H9 (cell line): ENCODE measurements at regions not wholly inside any gene's neighbourhood (a gene's known extent, or its start where the extent isn't known, plus 50 kb on each side); places are given as distances from the start of the nearest gene placed in this dataset.

Source experiments
- DNase-seq: peaks from one replicate; pipeline ENCODE4 v3.0.0-alpha.2; 2017
- H2AFZ ChIP-seq: one replicate; pipeline ENCODE4 v1.6.1; 2013; ENCODE audit warnings: mild to moderate bottlenecking, low read length, control low read depth, moderate library complexity
- H2AK5ac ChIP-seq: 2 replicates; pipeline ENCODE4 v1.6.1; 2013; ENCODE audit warnings: low read length, control low read depth, mixed read lengths; ENCODE audit not compliant: insufficient read length
- H2BK120ac ChIP-seq: one replicate; pipeline ENCODE4 v1.6.1; 2013; ENCODE audit warnings: low read depth, mild to moderate bottlenecking, low read length, control low read depth, inconsistent platforms; ENCODE audit not compliant: poor library complexity, severe bottlenecking
- H2BK12ac ChIP-seq: 2 replicates; pipeline ENCODE4 v1.6.1; 2013; ENCODE audit warnings: low read length, control low read depth, mixed read lengths, low read depth; ENCODE audit not compliant: insufficient read length
- H2BK15ac ChIP-seq: 2 replicates; pipeline ENCODE4 v1.6.1; 2013; ENCODE audit warnings: low read depth, low read length, control low read depth
- H2BK20ac ChIP-seq: one replicate; pipeline ENCODE4 v1.6.1; 2013; ENCODE audit warnings: low read depth, mild to moderate bottlenecking, low read length, control low read depth, inconsistent platforms; ENCODE audit not compliant: poor library complexity, severe bottlenecking
- H2BK5ac ChIP-seq: 2 replicates; pipeline ENCODE4 v1.6.1; 2013; ENCODE audit warnings: low read length, control low read depth, mixed read lengths; ENCODE audit not compliant: insufficient read length
- H3K14ac ChIP-seq: 2 replicates; pipeline ENCODE4 v1.6.1; 2013; ENCODE audit warnings: low read length, control low read depth; ENCODE audit not compliant: insufficient read depth
- H3K18ac ChIP-seq: 2 replicates; pipeline ENCODE4 v1.6.1; 2013; ENCODE audit warnings: low read depth, mild to moderate bottlenecking, mixed read lengths, low read length, control low read depth; ENCODE audit not compliant: insufficient read length
- H3K23ac ChIP-seq: 2 replicates; pipeline ENCODE4 v1.6.1; 2013; ENCODE audit warnings: low read length, control low read depth, mixed read lengths, low read depth; ENCODE audit not compliant: insufficient read length
- H3K23me2 ChIP-seq: 2 replicates; pipeline ENCODE4 v1.6.1; 2013; ENCODE audit warnings: low read depth, mild to moderate bottlenecking, mixed read lengths, low read length, control low read depth; ENCODE audit not compliant: insufficient read length, poor library complexity, severe bottlenecking
- H3K27ac ChIP-seq: 2 replicates; pipeline ENCODE4 v1.5.1; 2013; ENCODE audit warnings: low read length, control low read depth, mixed read lengths, low read depth; ENCODE audit not compliant: insufficient read length
- H3K27me3 ChIP-seq: 2 replicates; pipeline ENCODE4 v1.6.1; 2013; ENCODE audit warnings: low read length, control low read depth, inconsistent platforms; ENCODE audit not compliant: insufficient read depth
- H3K4ac ChIP-seq: 2 replicates; pipeline ENCODE4 v1.6.1; 2013; ENCODE audit warnings: low read depth, mild to moderate bottlenecking, control low read depth, inconsistent platforms, low read length, moderate library complexity
- H3K4me1 ChIP-seq: 2 replicates; pipeline ENCODE4 v1.6.1; 2013; ENCODE audit warnings: low read length, control low read depth, inconsistent platforms; ENCODE audit not compliant: insufficient read depth
- H3K4me2 ChIP-seq: 2 replicates; pipeline ENCODE4 v1.6.1; 2013; ENCODE audit warnings: low read length, control low read depth, mixed read lengths; ENCODE audit not compliant: insufficient read length, insufficient read depth
- H3K56ac ChIP-seq: 2 replicates; pipeline ENCODE4 v1.6.1; 2013; ENCODE audit warnings: low read depth, mild to moderate bottlenecking, mixed read lengths, low read length, control low read depth; ENCODE audit not compliant: insufficient read length
- H3K79me1 ChIP-seq: 2 replicates; pipeline ENCODE4 v1.6.1; 2013; ENCODE audit warnings: low read depth, mild to moderate bottlenecking, moderate library complexity, low read length, control low read depth, inconsistent platforms; ENCODE audit not compliant: insufficient read depth, poor library complexity, severe bottlenecking
- H3K79me2 ChIP-seq: 2 replicates; pipeline ENCODE4 v1.6.1; 2013; ENCODE audit warnings: low read length, control low read depth, inconsistent platforms; ENCODE audit not compliant: insufficient read depth
- H3K9ac ChIP-seq: 2 replicates; pipeline ENCODE4 v1.6.1; 2013; ENCODE audit warnings: low read length, control low read depth, mixed read lengths; ENCODE audit not compliant: insufficient read length; ENCODE audit errors: extremely low read depth
- H3K9me3 ChIP-seq: one replicate; pipeline ENCODE4 v1.6.1; 2013; ENCODE audit warnings: low read depth, low read length, inconsistent platforms; ENCODE audit not compliant: control insufficient read depth
- H3T11ph ChIP-seq: one replicate; pipeline ENCODE4 v1.6.1; 2013; ENCODE audit warnings: mild to moderate bottlenecking, low read length, control low read depth, inconsistent platforms
- H4K20me1 ChIP-seq: one replicate; pipeline ENCODE4 v1.6.1; 2013; ENCODE audit not compliant: control insufficient read depth, insufficient read length, insufficient read depth
- H4K5ac ChIP-seq: 2 replicates; pipeline ENCODE4 v1.6.1; 2013; ENCODE audit warnings: low read depth, mild to moderate bottlenecking, mixed read lengths, low read length, control low read depth; ENCODE audit not compliant: insufficient read length
- H4K8ac ChIP-seq: replicated peaks from 2 replicates; pipeline ENCODE4 v1.6.1; 2013; ENCODE audit warnings: low read length, control low read depth, mixed read lengths, low read depth; ENCODE audit not compliant: insufficient read length
- H4K91ac ChIP-seq: 2 replicates; pipeline ENCODE4 v1.6.1; 2013; ENCODE audit warnings: low read depth, mild to moderate bottlenecking, moderate library complexity, mixed read lengths, low read length, control low read depth; ENCODE audit not compliant: insufficient read length
- H3K27ac Mint-ChIP-seq, 3 experiments: 2 replicates in 2 of 3; 3 replicates in 1 of 3; pipeline ENCODE4 v1.8.0; 2020 to 2021; ENCODE audit warnings: mixed read lengths in 3 of 3, mild to moderate bottlenecking in 1 of 3, moderate library complexity in 1 of 3
- H3K27me3 Mint-ChIP-seq: 2 replicates; pipeline ENCODE4 v1.8.0; 2021; ENCODE audit warnings: low read depth, mild to moderate bottlenecking, moderate library complexity, mixed read lengths
- H3K36me3 Mint-ChIP-seq, 3 experiments: 2 replicates in 2 of 3; 3 replicates in 1 of 3; pipeline ENCODE4 v1.8.0; 2020 to 2021; ENCODE audit warnings: low read depth in 3 of 3, mixed read lengths in 3 of 3; ENCODE audit not compliant: insufficient read depth in 1 of 3
- H3K4me1 Mint-ChIP-seq, 2 experiments: 2 replicates each; pipeline ENCODE4 v1.8.0; 2020; ENCODE audit warnings: mixed read lengths in 2 of 2
- H3K4me3 Mint-ChIP-seq, 2 experiments: 2 replicates in 1 of 2; 3 replicates in 1 of 2; pipeline ENCODE4 v1.8.0; 2020 to 2021; ENCODE audit warnings: mild to moderate bottlenecking in 2 of 2, mixed read lengths in 2 of 2, moderate library complexity in 1 of 2
- H3K9me3 Mint-ChIP-seq, 2 experiments: 2 replicates in 1 of 2; 3 replicates in 1 of 2; pipeline ENCODE4 v1.8.0; 2020; ENCODE audit warnings: mild to moderate bottlenecking in 2 of 2, mixed read lengths in 2 of 2, moderate library complexity in 1 of 2
- CTCF ChIP-seq: fragments of 200-600 bp; sonication (generic); conservative IDR thresholded peaks from 3 replicates; pipeline ENCODE4 v1.8.0; 2021; ENCODE audit warnings: antibody characterized with exemption, mild to moderate bottlenecking
- WGBS: extraction: QIAGEN DNeasy Blood & Tissue Kit; methylation state at CpG from one replicate; pipeline ENCODE4 v1.1.7; 2013; ENCODE audit warnings: missing lambda C conversion rate, low lambda C conversion rate, mixed read lengths; ENCODE audit not compliant: insufficient read length; ENCODE audit errors: extremely low coverage; 5-methylcytosine and 5-hydroxymethylcytosine counted together

- Histone ChIP-seq H2BK5ac (no peak overlapping the region), H3T11ph (no peak overlapping the region), H2AFZ (no peak overlapping the region), H3K4me2 (no peak overlapping the region), H3K18ac (no peak overlapping the region), H3K9ac (no peak overlapping the region), H3K23ac (no peak overlapping the region), H4K8ac (no peak overlapping the region), H4K91ac (no peak overlapping the region), H3K79me2 (no peaks in the 10 kb centered on the region), H2BK120ac (no peak overlapping the region), H2BK12ac (no peak overlapping the region), H3K14ac (no peak overlapping the region), H4K5ac (no peak overlapping the region), H2BK20ac (no peak overlapping the region), H3K9me3 (no peaks in the 10 kb centered on the region), H3K27me3 (no peaks in the 10 kb centered on the region), H2BK15ac (no peak overlapping the region), H3K4me1 (no peaks in the 10 kb centered on the region), H3K79me1 (no peaks in the 10 kb centered on the region), H3K23me2 (no peaks in the 10 kb centered on the region), H2AK5ac (no peak overlapping the region), H3K27ac (no peak overlapping the region), H4K20me1 (no peaks in the 10 kb centered on the region), H3K4ac (no peak overlapping the region), H3K56ac (no peak overlapping the region)
- no peak overlapping the region for H3K27ac Mint-ChIP-seq
- H3K9me3 Mint-ChIP-seq: no peaks in the 10 kb centered on the region; a peak in 1 of 5 replicates
- no peaks in the 10 kb centered on the region for H3K27me3 Mint-ChIP-seq
- TF ChIP-seq CTCF: no peak
- H3K4me3 Mint-ChIP-seq: no peak overlapping the region
- no peaks in the 10 kb centered on the region for H3K4me1 Mint-ChIP-seq
- no CpG with 5 or more reads among the region's 1 CpG for WGBS
- H3K36me3 Mint-ChIP-seq: peaks cover 0 to 9% (median 0%) of the 10 kb centered on the region in 3 experiments; a peak in 1 of 7 replicates
- no peak for DNase-seq
These were observed 935.2 kb upstream of the FAM98A start for GRCh38 chr2:34534341-34534740.
